Prostate gland (tissue), 2 donors: ENCODE measurements at regions not wholly inside any gene's neighbourhood (a gene's known extent, or its start where the extent isn't known, plus 50 kb on each side); places are given as distances from the start of the nearest gene placed in this dataset.

Experiments used
- DNase-seq: peaks from one replicate; pipeline ENCODE4 v3.0.0-alpha.2; 2019; ENCODE audit warnings: low spot score
- H3K27ac ChIP-seq, 2 donors: fragments of 200-600 bp; sonication (generic); 2 replicates each; pipeline ENCODE4 v1.5.1; 2017 to 2019
- H3K27me3 ChIP-seq: fragments of 200-600 bp; sonication (generic); replicated peaks from 2 replicates; pipeline ENCODE4 v1.5.1; 2019; ENCODE audit not compliant: insufficient read depth
- H3K36me3 ChIP-seq, 2 donors: fragments of 200-600 bp; sonication (generic); 1 replicate in 1 of 2; 2 replicates in 1 of 2; pipeline versions ENCODE4 v1.5.1 to v1.8.1; 2017 to 2019
- H3K4me1 ChIP-seq: fragments of 200-600 bp; sonication (generic); replicated peaks from 2 replicates; pipeline ENCODE4 v1.5.1; 2019
- H3K4me3 ChIP-seq, 2 donors: fragments of 200-600 bp; sonication (generic); 2 replicates each; pipeline ENCODE4 v1.5.1; 2017 to 2019
- H3K9me3 ChIP-seq: fragments of 200-600 bp; sonication (generic); 2 replicates; pipeline ENCODE4 v1.5.1; 2017
- POLR2A ChIP-seq: fragments of 450-650 bp; IDR thresholded peaks from one replicate; pipeline ENCODE4 v1.6.1; 2016; ENCODE audit warnings: antibody characterized with exemption, mild to moderate bottlenecking
- POLR2AphosphoS5 ChIP-seq: sonication (generic); formaldehyde crosslinking; IDR thresholded peaks from one replicate; pipeline ENCODE4 v1.6.1; 2017; ENCODE audit warnings: antibody characterized with exemption
- WGBS: methylation state at CpG from one replicate; pipeline ENCODE4 v1.1.5; 2018; 5-methylcytosine and 5-hydroxymethylcytosine counted together
- intact Hi-C: fragments of 100-400 bp; cut with DNase I; formaldehyde crosslinking; loops from one replicate; pipeline ENCODE4 v1.14.2; 2022
- TF ChIP-seq, protein P1 (sequence below), 4 experiments: fragments of 200-600 bp in 2 of 4; fragments of 450-650 bp in 2 of 4; sonication (generic) in 2 of 4; IDR thresholded peaks; 1 replicate in 3 of 4; 2 replicates in 1 of 4; pipeline ENCODE4 v1.5.1; 2016 to 2019; ENCODE audit warnings: antibody characterized with exemption in 4 of 4, mild to moderate bottlenecking in 2 of 4, moderate library complexity in 2 of 4

- WGBS = 83% methylated on average over 4 of the region's 5 CpGs
- no peak for TF ChIP-seq POLR2A
- TF ChIP-seq, protein P1, sequence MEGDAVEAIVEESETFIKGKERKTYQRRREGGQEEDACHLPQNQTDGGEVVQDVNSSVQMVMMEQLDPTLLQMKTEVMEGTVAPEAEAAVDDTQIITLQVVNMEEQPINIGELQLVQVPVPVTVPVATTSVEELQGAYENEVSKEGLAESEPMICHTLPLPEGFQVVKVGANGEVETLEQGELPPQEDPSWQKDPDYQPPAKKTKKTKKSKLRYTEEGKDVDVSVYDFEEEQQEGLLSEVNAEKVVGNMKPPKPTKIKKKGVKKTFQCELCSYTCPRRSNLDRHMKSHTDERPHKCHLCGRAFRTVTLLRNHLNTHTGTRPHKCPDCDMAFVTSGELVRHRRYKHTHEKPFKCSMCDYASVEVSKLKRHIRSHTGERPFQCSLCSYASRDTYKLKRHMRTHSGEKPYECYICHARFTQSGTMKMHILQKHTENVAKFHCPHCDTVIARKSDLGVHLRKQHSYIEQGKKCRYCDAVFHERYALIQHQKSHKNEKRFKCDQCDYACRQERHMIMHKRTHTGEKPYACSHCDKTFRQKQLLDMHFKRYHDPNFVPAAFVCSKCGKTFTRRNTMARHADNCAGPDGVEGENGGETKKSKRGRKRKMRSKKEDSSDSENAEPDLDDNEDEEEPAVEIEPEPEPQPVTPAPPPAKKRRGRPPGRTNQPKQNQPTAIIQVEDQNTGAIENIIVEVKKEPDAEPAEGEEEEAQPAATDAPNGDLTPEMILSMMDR (IDR thresholded peaks at IDR 0.05) = no peak
- TF ChIP-seq POLR2AphosphoS5 = no peak
- no peak overlapping the region for H3K4me3 ChIP-seq
- no peaks in the 10 kb centered on the region for H3K36me3 ChIP-seq
- no peak overlapping the region for H3K27ac ChIP-seq
- H3K27me3 ChIP-seq = no peaks in the 10 kb centered on the region
- H3K9me3 ChIP-seq = no peaks in the 10 kb centered on the region
- no peak for DNase-seq
- intact Hi-C loops = no loop called here
- no peaks in the 10 kb centered on the region for H3K4me1 ChIP-seq
Measured at GRCh38 chr21:38577887-38578286, 79.6 kb upstream of the ERG start.

DNA sequence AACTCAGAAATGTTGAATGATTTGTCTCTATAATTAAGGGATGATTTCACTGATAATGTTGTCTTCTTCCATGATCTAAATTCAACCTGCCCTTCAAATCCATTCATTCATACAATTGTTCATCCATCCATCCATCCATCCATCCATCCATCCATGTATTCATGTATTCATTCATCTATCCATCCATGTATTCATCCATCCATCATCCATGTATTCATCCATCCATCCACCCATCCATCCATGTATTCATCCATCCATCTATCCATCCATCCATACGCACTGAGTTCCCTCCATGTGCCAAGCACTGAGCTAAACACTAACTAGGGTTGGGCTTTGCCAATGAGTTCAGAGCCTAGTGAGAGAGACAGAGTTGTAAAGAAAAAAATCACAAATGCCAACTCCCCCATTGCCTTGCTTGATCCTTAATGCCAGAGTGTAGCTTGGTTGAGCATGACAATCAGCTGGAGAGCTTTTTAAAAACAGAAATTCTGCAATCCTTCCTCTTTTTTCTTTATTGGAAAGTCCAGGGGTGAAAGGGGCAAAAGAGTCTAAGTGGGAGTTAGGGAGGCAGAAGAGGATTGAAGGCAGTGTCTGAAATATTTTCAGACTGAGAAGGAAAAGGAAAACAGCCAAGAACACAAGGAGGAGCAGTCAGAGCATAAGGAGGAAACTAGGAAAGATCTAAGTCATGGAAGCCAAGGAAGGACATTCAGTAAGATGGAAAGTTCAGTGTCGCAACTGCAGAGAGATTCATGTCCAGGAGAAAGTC, 92.4 kb upstream of the ERG start:
- 91% methylated on average over 2 of the region's 2 CpGs for WGBS
- DNase-seq = no peak
- peaks cover 4% of the 10 kb centered on the region for H3K4me1 ChIP-seq
- no peaks in the 10 kb centered on the region for H3K27me3 ChIP-seq
- H3K27ac ChIP-seq = no peak overlapping the region
- no peaks in the 10 kb centered on the region for H3K9me3 ChIP-seq
- no peaks in the 10 kb centered on the region for H3K36me3 ChIP-seq
- no peak overlapping the region for H3K4me3 ChIP-seq
- intact Hi-C loops = no loop called here
- TF ChIP-seq POLR2A (no peak), POLR2AphosphoS5 (no peak)
- TF ChIP-seq, protein P1 (IDR thresholded peaks at IDR 0.05) = no peak

GRCh38 chr21:38591218-38591537, 92.9 kb upstream of the ERG start:
- H3K27me3 ChIP-seq = no peaks in the 10 kb centered on the region
- WGBS = 89% methylated on average over 1 of the region's 1 CpG
- H3K4me3 ChIP-seq = no peak overlapping the region

GRCh38 chr21:38596264-38597042, 98.2 kb upstream of the ERG start:
- 71% methylated on average over 4 of the region's 4 CpGs for WGBS
- H3K4me3 ChIP-seq = no peak overlapping the region
- no peaks in the 10 kb centered on the region for H3K9me3 ChIP-seq
- intact Hi-C loops = no loop called here
- peaks cover 4% of the 10 kb centered on the region for H3K4me1 ChIP-seq
- H3K27me3 ChIP-seq = no peaks in the 10 kb centered on the region
- TF ChIP-seq, protein P1 (IDR thresholded peaks at IDR 0.05) = no peak
- TF ChIP-seq POLR2A = no peak
- no peaks in the 10 kb centered on the region for H3K36me3 ChIP-seq
- DNase-seq = no peak
- H3K27ac ChIP-seq = no peak overlapping the region

More at GRCh38 chr21:38591218-38591537, 92.9 kb upstream of the ERG start:
- Histone ChIP-seq H3K36me3 (no peaks in the 10 kb centered on the region), H3K4me1 (peaks cover 4% of the 10 kb centered on the region), H3K27ac (no peak overlapping the region), H3K9me3 (no peaks in the 10 kb centered on the region)
- no peak for DNase-seq
- intact Hi-C loops = no loop called here
- TF ChIP-seq POLR2A (no peak), POLR2AphosphoS5 (no peak)
- TF ChIP-seq, protein P1 (IDR thresholded peaks at IDR 0.05) = no peak
